Activated T-helper 1 cell treated with anti-CD3 and anti-CD28 coated beads, Interleukin-2, amount 50 U/mL, for 16 hours (primary cell): ENCODE measurements at regions not wholly inside any gene's neighbourhood (a gene's known extent, or its start where the extent isn't known, plus 50 kb on each side); places are given as distances from the start of the nearest gene placed in this dataset.

Experiments used
- DNase-seq, 2 donors: peaks; one replicate each; pipeline ENCODE4 v3.0.0-alpha.2; 2020; ENCODE audit warnings: low read depth in 1 of 2, low spot score in 1 of 2

- no peak for DNase-seq
Measured at GRCh38 chr2:145284551-145284950, 764.6 kb upstream of the ZEB2 start.

GRCh38 chr2:145283131-145283530 lies 763.2 kb upstream of the ZEB2 start:
- no peak for DNase-seq

- DNase-seq: no peak
Measured at GRCh38 chr2:145277922-145278321, 758.0 kb upstream of the ZEB2 start.

GRCh38 chr2:145273840-145274239 lies 753.9 kb upstream of the ZEB2 start:
- no peak for DNase-seq

- no peak for DNase-seq
Measured at GRCh38 chr2:145268931-145269330, 749.0 kb upstream of the ZEB2 start.

GRCh38 chr2:145267451-145267850 lies 747.5 kb upstream of the ZEB2 start:
- DNase-seq: no peak

GRCh38 chr2:145265244-145265643 lies 745.3 kb upstream of the ZEB2 start:
- no peak for DNase-seq

- no peak for DNase-seq
Measured at GRCh38 chr2:145260674-145261073, 740.8 kb upstream of the ZEB2 start.

- DNase-seq: no peak
Measured at GRCh38 chr2:145260081-145260480, 740.2 kb upstream of the ZEB2 start.

- DNase-seq: no peak
Measured at GRCh38 chr2:145258903-145259579, 739.1 kb upstream of the ZEB2 start.

GRCh38 chr2:145257931-145258330 lies 738.0 kb upstream of the ZEB2 start:
- no peak for DNase-seq

GRCh38 chr2:145256551-145256950 lies 736.6 kb upstream of the ZEB2 start:
- no peak for DNase-seq

- no peak for DNase-seq
Measured at GRCh38 chr2:145254291-145254690, 734.4 kb upstream of the ZEB2 start.

- DNase-seq: no peak
Measured at GRCh38 chr2:145253492-145253891, 733.6 kb upstream of the ZEB2 start.

GRCh38 chr2:145245268-145245870 lies 725.5 kb upstream of the ZEB2 start:
- DNase-seq: no peak

GRCh38 chr2:145235312-145235711 lies 715.4 kb upstream of the ZEB2 start:
- DNase-seq: no peak

- DNase-seq: no peak
Measured at GRCh38 chr2:145230546-145230945, 710.6 kb upstream of the ZEB2 start.

- no peak for DNase-seq
Measured at GRCh38 chr2:145228506-145228905, 708.6 kb upstream of the ZEB2 start.

- no peak for DNase-seq
Measured at GRCh38 chr2:145226901-145227300, 707.0 kb upstream of the ZEB2 start.

GRCh38 chr2:145221516-145221915 lies 701.6 kb upstream of the ZEB2 start:
- DNase-seq: no peak

- DNase-seq: no peak
Measured at GRCh38 chr2:145221032-145221431, 701.1 kb upstream of the ZEB2 start.

- DNase-seq: no peak
Measured at GRCh38 chr2:145220496-145220895, 700.6 kb upstream of the ZEB2 start.

GRCh38 chr2:145207884-145208283 lies 688.0 kb upstream of the ZEB2 start:
- no peak for DNase-seq
